Activated naive CD4-positive, alpha-beta T cell treated with anti-CD3 and anti-CD28 coated beads for 36 hours (primary cell): ENCODE measurements at regions not wholly inside any gene's neighbourhood (a gene's known extent, or its start where the extent isn't known, plus 50 kb on each side); places are given as distances from the start of the nearest gene placed in this dataset.

Experiments
- CTCF ChIA-PET: fragments of 350-600 bp; sonication (Branson Sonifier 250); formaldehyde crosslinking; loops from one replicate; lab custom pipeline; 2021; ENCODE audit warnings: antibody characterized with exemption; lab: Charles Lee
- DNase-seq: peaks from one replicate; pipeline ENCODE4 v3.0.0-alpha.2; 2020
- H3K27ac Mint-ChIP-seq: one replicate; pipeline ENCODE4 v1.8.0; 2021; ENCODE audit warnings: mild to moderate bottlenecking, mixed read lengths
- H3K27me3 Mint-ChIP-seq: one replicate; pipeline ENCODE4 v1.8.0; 2021; ENCODE audit warnings: low read depth, mixed read lengths
- H3K36me3 Mint-ChIP-seq: one replicate; pipeline ENCODE4 v1.8.0; 2021; ENCODE audit warnings: low read depth, mixed read lengths
- H3K4me1 Mint-ChIP-seq: one replicate; pipeline ENCODE4 v1.8.0; 2021; ENCODE audit warnings: low read depth, mixed read lengths
- H3K4me3 Mint-ChIP-seq: one replicate; pipeline ENCODE4 v1.8.0; 2021; ENCODE audit warnings: mild to moderate bottlenecking, moderate library complexity, mixed read lengths
- H3K9me3 Mint-ChIP-seq: one replicate; pipeline ENCODE4 v1.8.0; 2021; ENCODE audit warnings: mixed read lengths
- intact Hi-C: fragments of 100-400 bp; cut with micrococcal nuclease; formaldehyde crosslinking; loops from one replicate; pipeline ENCODE4 v1.15.1; 2023

DNA sequence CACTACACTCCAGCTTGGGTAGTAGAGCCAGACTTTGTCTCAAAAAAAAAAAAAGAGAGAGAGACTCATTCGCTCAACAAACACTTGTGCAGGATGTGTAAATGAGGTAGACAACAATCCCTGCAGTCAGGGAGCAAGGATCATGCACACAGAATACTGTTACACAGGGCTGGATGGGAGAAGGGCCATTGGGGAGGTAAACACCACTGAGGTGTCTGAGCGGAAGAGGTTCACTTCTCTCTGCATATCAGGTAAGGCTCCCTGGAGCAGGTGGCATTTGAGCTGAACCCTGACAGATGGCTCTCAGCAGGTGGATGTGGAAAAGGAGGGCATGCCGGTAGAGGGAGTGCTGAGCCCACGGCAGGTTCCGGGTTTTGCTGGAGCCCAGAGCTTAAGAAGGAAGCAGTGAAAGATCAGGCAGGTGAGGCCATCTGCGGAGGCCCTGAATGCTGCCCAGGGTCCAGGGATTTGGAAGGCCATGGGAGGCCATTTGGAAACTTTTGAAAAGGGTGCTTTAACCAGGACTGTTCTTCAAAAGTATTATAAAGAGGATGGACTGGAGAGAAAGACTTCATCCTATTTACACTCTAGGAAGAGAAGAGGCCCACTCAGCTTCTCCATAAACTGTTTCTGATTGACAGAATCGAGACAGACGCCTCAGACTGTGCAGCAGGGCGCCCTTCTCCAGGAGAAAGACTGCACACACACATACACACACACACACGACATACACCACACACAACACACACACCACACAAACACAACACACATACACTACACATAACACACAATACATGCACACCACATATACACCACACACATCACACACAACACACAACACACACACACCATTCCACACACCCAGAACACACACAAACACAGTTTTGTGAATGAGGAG lies 199.4 kb downstream of the USP12 start:
- intact Hi-C loops, result loop anchor here (1.0 kb wide), 1 partner anchor 298 kb away; the partner anchor contains the start of gene RASL11A
- Mint-ChIP-seq H3K36me3 (no peaks in the 10 kb centered on the region), H3K4me1 (no peaks in the 10 kb centered on the region), H3K27me3 (no peaks in the 10 kb centered on the region), H3K4me3 (no peak overlapping the region), H3K9me3 (no peaks in the 10 kb centered on the region), H3K27ac (peak overlapping the region; percentile 1)
- CTCF ChIA-PET, result interaction anchor here (0.6 to 1.7 kb wide), 11 partner anchors 13 to 869 kb away, joined by 3 to 11 read pairs (median 4); no protein-coding TSS in a partner anchor
- DNase-seq, result peak; percentile 65

DNA sequence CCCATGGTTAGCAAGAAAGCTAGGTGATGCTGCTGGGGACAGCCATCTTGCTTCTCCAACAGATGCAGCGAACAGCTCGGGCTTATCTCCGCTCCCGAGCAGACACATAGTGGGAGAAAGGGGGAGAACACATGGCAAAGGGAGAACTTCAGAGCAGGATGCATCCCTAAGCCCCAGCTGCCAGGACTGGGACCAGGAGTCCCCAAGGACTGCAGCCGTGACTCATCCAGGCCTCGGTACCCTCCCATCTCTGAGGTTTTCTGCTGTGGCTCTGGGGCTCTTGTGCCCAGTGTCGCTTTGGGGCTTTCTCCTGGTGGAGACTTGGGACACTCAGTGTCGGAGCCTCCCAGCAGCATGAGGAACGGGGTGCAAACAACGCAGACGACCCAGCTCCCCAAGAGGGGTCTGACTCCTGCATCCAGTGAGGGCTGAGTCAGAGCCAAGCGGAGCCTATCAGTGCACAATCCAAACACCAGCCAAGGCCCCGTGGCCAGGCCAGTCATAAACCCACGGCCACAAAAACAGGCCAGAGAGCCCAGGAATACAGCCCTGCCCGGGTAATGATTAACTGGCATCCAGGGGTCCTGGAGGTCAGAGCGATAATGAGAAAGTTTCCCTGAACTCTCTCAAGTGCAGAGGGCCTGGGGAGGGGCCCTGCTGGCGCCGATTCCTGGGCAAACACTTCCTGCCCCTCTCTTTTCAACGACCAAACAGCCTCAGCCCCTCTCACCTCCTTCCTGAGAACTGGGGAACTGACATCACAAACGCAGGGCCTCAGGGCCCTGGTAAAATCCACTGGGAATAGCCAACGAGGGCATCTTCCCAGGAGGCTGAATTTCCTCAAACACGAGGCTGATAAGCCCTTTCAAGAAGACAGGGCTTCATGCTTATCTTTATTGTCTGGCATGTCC lies 202.9 kb downstream of the USP12 start:
- CTCF ChIA-PET, result no interaction called here
- Mint-ChIP-seq H3K27me3 (no peaks in the 10 kb centered on the region), H3K36me3 (no peaks in the 10 kb centered on the region), H3K27ac (no peak overlapping the region), H3K9me3 (no peaks in the 10 kb centered on the region), H3K4me3 (no peak overlapping the region), H3K4me1 (no peaks in the 10 kb centered on the region)
- DNase-seq, result no peak
- intact Hi-C loops, result no loop called here

DNA sequence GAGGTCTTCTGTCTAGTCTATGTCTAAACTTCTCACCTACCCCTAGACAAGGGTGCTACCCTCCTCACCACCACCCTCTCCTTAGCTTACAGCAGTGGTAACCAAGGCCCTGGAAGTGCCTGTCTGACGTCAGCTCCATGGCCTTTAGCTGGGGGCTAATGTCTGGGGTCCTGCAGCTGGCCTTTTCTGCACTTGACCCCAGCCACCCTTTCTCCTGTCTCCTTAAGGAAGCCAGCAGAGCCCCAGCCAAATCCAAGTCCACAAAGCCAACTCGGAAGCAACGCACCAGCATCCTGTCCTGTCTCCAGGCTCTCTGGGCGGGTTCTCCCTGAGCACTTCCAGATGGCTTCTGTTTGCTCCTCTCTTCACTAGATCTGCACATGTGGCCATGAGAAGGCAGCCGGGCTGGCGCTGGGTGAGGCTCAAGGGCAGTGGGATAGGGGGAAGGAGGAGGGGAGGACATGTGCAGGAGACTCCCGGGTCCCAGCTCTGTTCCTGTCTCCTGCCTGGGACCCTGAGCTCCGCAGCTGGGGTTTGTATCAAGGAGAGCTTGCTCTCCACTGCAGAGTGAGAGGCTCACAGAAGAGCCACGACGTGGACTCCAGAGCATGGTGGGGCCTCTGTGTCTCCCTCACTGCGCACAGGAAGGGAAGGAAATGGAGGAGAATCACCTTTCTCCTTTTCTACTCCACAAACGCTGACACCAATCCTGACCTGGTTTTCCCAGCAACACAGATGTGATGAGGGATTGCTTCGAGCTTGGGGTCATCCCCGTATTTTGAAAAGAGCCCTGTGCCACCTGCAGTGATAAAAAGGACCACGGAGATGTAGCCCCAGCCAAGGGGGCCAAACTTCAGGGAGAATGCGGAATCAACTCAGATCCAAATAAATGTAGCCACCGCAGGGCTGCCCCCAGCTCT lies 204.2 kb downstream of the USP12 start:
- H3K9me3 Mint-ChIP-seq, result no peaks in the 10 kb centered on the region
- intact Hi-C loops, result no loop called here
- no peaks in the 10 kb centered on the region for H3K4me1 Mint-ChIP-seq
- H3K27me3 Mint-ChIP-seq, result no peaks in the 10 kb centered on the region
- H3K36me3 Mint-ChIP-seq, result no peaks in the 10 kb centered on the region
- H3K27ac Mint-ChIP-seq, result no peak overlapping the region
- DNase-seq, result no peak
- CTCF ChIA-PET, result interaction anchor here (1.0 kb wide), 1 partner anchor 395 kb away, joined by 3 read pairs; no protein-coding TSS in a partner anchor
- no peak overlapping the region for H3K4me3 Mint-ChIP-seq

DNA sequence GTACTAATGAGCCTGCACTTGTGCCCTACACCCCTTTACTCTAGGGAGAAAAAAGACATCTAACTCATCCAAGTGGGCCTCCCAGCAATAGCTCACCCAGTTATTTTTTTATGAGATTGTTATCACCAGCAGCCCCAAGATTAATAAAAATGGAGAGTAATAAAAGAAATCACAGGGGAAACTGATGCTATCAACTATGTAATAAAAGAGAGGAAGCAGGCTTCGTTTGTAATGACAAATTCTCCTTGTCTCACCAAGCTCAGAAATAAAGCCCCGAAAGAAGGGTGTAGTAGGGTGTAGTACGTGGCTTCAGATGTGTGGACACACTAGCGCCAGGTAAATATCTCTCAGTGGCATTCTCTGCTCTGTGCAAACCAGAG lies 204.9 kb downstream of the USP12 start:
- Mint-ChIP-seq H3K27me3 (no peaks in the 10 kb centered on the region), H3K27ac (no peak overlapping the region), H3K4me3 (no peak overlapping the region), H3K4me1 (no peaks in the 10 kb centered on the region), H3K36me3 (no peaks in the 10 kb centered on the region), H3K9me3 (no peaks in the 10 kb centered on the region)
- DNase-seq, result no peak
- intact Hi-C loops, result no loop called here
- CTCF ChIA-PET, result interaction anchor here (1.0 kb wide), 1 partner anchor 396 kb away, joined by 3 read pairs; no protein-coding TSS in a partner anchor

DNA sequence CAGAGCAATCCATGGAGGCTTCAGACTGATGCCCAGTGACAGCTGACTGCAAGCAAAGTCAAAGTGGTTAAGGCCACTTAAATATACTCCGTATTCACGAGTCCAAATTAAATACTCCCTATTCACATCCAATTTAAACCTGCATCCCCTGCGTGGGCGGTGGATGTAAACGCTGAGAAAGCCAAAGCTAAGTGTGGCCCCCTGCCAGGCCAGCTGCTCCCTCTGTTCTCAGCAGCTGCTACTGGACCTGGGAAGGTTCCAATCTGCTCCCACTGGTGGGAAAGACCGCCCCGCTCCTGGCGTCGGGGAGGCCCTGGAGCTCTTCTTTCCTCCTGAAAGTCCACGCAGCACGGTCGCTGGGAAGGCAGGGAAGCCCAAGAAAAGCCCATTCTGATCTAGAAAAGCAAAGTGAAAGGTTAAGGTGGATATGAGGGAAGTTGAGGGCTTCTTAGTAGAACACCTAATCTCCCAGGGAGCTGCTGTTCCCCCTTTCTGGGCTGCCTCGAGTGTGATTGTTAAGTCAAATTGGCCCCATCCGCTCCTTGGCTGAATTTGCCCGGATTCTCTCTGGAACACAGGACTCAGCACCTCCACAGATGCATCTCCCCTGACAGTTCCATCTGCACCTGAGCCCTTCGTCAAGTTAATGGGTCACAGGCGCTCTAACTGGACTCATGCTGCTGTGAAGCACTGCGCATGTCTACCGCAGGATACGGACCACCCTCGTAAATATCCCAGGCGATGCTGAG lies 205.5 kb downstream of the USP12 start:
- H3K4me1 Mint-ChIP-seq, result no peaks in the 10 kb centered on the region
- CTCF ChIA-PET, result interaction anchor here (0.9 kb wide), 1 partner anchor 36 kb away, joined by 3 read pairs; no protein-coding TSS in a partner anchor
- no peak for DNase-seq
- H3K27ac Mint-ChIP-seq, result no peak overlapping the region
- H3K36me3 Mint-ChIP-seq, result no peaks in the 10 kb centered on the region
- H3K27me3 Mint-ChIP-seq, result no peaks in the 10 kb centered on the region
- no peaks in the 10 kb centered on the region for H3K9me3 Mint-ChIP-seq
- no peak overlapping the region for H3K4me3 Mint-ChIP-seq
- intact Hi-C loops, result no loop called here

DNA sequence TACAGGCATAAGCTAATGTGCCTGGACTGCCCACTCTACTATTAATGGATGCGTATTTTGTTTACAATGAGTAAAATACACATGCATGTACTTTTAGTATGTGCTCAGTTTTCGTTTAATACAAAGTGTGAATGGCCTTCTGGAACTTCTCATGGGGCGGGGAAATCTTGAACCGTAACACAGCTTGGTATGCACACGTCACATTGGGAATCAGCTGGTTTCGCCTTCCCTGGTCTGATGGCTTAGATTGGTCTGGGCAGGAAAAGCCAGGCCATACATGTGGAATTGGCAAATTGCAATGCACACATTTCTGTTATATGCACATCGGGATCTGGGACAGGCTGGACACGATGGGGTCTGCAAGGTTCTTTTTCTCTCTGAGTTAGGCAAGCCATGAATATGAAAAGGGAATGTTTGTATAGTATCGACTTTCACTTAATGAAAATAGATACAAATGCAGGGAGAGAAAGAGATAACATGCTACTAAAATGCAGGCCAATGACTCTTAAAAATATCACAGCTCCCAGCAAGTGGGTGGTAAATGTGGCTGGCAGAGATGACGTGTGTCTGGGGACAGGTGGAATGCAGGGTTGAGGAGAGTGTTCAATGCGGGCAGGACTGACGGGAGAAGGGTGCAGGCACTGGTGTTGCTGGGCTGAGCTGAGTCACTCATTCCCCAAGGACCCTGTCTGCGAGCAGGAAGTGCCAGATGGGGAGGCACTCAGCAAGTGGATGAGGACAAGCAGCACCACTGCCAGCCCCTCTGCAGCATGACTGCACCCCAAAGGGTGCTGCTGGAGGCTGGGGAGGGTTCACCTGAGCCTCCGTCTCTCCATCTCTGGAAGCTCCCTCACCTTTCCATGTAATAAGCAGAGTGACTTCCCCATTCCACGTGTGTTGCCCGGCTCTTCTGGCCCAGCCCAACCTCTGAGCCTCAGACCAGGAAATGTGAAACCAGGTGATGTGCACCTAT lies 204.0 kb upstream of the GPR12 start:
- H3K9me3 Mint-ChIP-seq, result no peaks in the 10 kb centered on the region
- no peak overlapping the region for H3K4me3 Mint-ChIP-seq
- H3K4me1 Mint-ChIP-seq, result no peaks in the 10 kb centered on the region
- no peaks in the 10 kb centered on the region for H3K27me3 Mint-ChIP-seq
- DNase-seq, result no peak
- H3K36me3 Mint-ChIP-seq, result no peaks in the 10 kb centered on the region
- H3K27ac Mint-ChIP-seq, result no peak overlapping the region
- intact Hi-C loops, result no loop called here
- CTCF ChIA-PET, result no interaction called here

DNA sequence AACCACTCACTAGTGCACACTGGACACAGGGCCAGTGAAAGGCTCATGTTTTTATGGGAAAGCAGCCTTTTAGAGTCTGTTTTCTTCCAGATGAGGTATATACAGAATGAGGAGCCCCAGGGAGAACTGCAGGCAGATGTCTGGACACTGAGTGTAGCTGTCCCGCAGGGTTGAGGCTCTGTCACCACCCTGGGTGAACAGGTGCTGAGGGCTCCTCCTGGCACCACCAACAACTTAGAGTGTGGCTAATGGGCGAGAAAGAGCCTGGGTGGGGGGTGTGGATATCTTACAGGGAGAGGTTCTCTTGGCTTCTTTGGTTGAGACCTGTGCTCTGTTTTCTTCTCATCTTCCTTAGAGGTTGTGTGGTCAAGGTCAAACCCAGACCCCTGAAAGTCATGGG lies 202.1 kb upstream of the GPR12 start:
- Mint-ChIP-seq H3K27ac (no peak overlapping the region), H3K9me3 (no peaks in the 10 kb centered on the region), H3K4me3 (no peak overlapping the region), H3K4me1 (no peaks in the 10 kb centered on the region), H3K27me3 (no peaks in the 10 kb centered on the region), H3K36me3 (no peaks in the 10 kb centered on the region)
- DNase-seq, result no peak
- CTCF ChIA-PET, result interaction anchor here (0.6 kb wide), 1 partner anchor 22 kb away, joined by 3 read pairs; no protein-coding TSS in a partner anchor
- intact Hi-C loops, result no loop called here

DNA sequence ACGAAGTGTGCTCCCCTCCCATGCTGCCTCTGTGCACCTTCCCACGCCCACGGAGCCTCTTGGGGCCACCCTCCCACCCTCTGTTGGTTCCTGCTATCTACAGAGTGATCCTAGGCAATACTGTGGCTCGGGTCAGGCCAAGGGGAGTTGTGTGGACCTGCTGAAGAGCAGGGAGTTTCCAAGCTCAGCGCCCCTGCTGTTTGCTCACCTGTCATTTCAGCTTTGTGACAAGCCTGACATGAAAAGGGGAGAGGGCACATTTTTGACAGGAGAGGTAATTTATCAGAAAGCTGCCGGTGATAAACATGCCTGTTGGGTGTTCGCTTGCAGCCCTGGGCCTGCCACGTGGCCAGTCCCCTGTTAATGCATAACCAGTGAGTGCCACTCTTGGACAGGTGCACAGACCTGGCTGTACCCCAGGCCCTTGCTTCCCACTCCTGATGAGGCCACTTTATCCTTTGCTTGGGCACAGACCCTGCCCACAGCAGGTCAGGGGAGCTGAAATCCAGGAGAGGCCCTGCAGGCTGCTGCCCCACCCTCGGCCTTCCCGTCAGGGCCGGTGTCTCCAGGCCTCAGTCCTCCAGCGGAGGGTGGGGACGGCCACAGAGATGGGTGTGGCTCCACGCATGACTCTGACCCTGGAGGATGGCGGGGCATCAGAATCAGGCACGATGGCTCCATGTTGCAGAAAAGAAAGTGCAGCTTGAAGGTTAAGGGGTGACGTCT lies 201.5 kb upstream of the GPR12 start:
- Mint-ChIP-seq H3K27ac (no peak overlapping the region), H3K36me3 (no peaks in the 10 kb centered on the region), H3K27me3 (no peaks in the 10 kb centered on the region), H3K9me3 (no peaks in the 10 kb centered on the region), H3K4me1 (no peaks in the 10 kb centered on the region), H3K4me3 (no peak overlapping the region)
- intact Hi-C loops, result no loop called here
- CTCF ChIA-PET, result interaction anchor here (0.8 kb wide), 1 partner anchor 9 kb away, joined by 3 read pairs; no protein-coding TSS in a partner anchor
- DNase-seq, result no peak

DNA sequence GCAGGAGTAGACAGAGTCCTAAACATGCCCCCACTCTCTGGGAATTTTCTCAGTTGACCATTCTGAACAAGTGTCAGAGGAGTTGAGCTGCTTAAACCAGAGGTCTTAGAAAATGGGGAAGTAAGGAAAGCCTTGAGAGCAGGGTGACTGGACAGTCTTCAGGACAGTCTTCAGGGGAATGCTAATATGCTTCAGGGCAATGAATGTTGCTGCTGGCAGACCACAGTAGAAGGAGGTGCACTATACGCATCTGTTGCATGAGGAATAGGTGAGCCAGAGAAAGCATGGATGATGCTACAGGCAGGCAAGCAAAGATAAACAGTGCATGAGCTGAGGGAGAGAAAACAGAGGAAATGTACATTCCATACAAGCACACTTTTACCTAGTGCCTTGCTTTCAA lies 196.6 kb upstream of the GPR12 start:
- DNase-seq, result no peak
- H3K4me3 Mint-ChIP-seq, result no peak overlapping the region
- H3K36me3 Mint-ChIP-seq, result no peaks in the 10 kb centered on the region
- peaks cover 3% of the 10 kb centered on the region for H3K27me3 Mint-ChIP-seq
- H3K4me1 Mint-ChIP-seq, result no peaks in the 10 kb centered on the region
- CTCF ChIA-PET, result interaction anchor here (1.6 kb wide), 1 partner anchor 14 kb away, joined by 3 read pairs; no protein-coding TSS in a partner anchor
- intact Hi-C loops, result no loop called here
- H3K9me3 Mint-ChIP-seq, result no peaks in the 10 kb centered on the region
- H3K27ac Mint-ChIP-seq, result no peak overlapping the region
